HepG2 (cell line): ENCODE measurements at regions not wholly inside any gene's neighbourhood (a gene's known extent, or its start where the extent isn't known, plus 50 kb on each side); places are given as distances from the start of the nearest gene placed in this dataset.

Experiments used
- ATAC-seq: fragments of 200-7000 bp; cut with Tn5 transposase; 3 replicates; pipeline ENCODE4 v1.9.1; 2020; ENCODE audit warnings: mild to moderate bottlenecking, moderate library complexity
- BruUV-seq: library from RNA; stranded (reverse); fragments of 400-500 nt; replicated peaks from 2 replicates; lab custom pipeline; 2021; lab: Mats Ljungman, UMichigan
- CTCF ChIA-PET: fragments of 300-600 bp; formaldehyde crosslinking; extraction: SDS; loops from one replicate; lab custom pipeline; 2021; ENCODE audit warnings: low total read pairs, inconsistent platforms, low intra/inter-chr PET ratio; lab: Yijun Ruan, JAX
- POLR2A ChIA-PET: fragments of 350-600 bp; sonication (Branson Sonifier 250); formaldehyde crosslinking; loops from one replicate; lab custom pipeline; 2020; ENCODE audit warnings: antibody characterized with exemption, inconsistent platforms; lab: Yijun Ruan, JAX
- DNase-seq: peaks from one replicate; pipeline ENCODE4 v3.0.0-alpha.2; 2015; ENCODE audit warnings: low spot score
- FAIRE-seq: peaks from 3 replicates; lab custom pipeline; 2011; peaks lifted over from hg19 to GRCh38; lab: Jason Lieb, UNC
- H2AFZ ChIP-seq: one replicate; pipeline ENCODE4 v1.6.1; 2011; ENCODE audit warnings: low read length, inconsistent platforms
- H3K27ac ChIP-seq: fragments of 300-600 bp; 3 replicates; pipeline ENCODE4 v1.8.0; 2011; ENCODE audit warnings: mixed run types, mild to moderate bottlenecking, mixed read lengths, low read length, inconsistent platforms; ENCODE audit not compliant: insufficient read depth; ENCODE audit errors: extremely low read length
- H3K27me3 ChIP-seq, 2 experiments: fragments of 200-600 bp in 1 of 2; 2 replicates in 1 of 2; 3 replicates in 1 of 2; pipeline versions ENCODE4 v1.6.0 to v1.8.0; 2011; ENCODE audit warnings: low read length in 2 of 2, mild to moderate bottlenecking in 2 of 2, moderate library complexity in 2 of 2, inconsistent platforms in 1 of 2; ENCODE audit not compliant: insufficient read depth in 2 of 2, control insufficient read depth in 1 of 2
- H3K36me3 ChIP-seq, 2 experiments: fragments of 200-600 bp in 1 of 2; replicated peaks in 1 of 2; 2 replicates in 1 of 2; 3 replicates in 1 of 2; pipeline versions ENCODE4 v1.5.1 to v1.8.0; 2011; ENCODE audit warnings: low read length in 2 of 2, inconsistent platforms in 1 of 2; ENCODE audit not compliant: insufficient read depth in 2 of 2, control insufficient read depth in 1 of 2
- H3K4me1 ChIP-seq: 2 replicates; pipeline ENCODE4 v1.5.1; 2012; ENCODE audit warnings: low read length, inconsistent platforms; ENCODE audit not compliant: insufficient read depth
- H3K4me2 ChIP-seq: 2 replicates; pipeline ENCODE4 v1.6.0; 2011; ENCODE audit warnings: low read depth, low read length, inconsistent platforms
- H3K4me3 ChIP-seq, 3 experiments: fragments of 200-600 bp in 1 of 3; sonication (generic), shearing (Covaris generic) in 1 of 3; replicated peaks in 1 of 3; 2 replicates each; pipeline ENCODE4 v1.5.1; 2011 to 2016; ENCODE audit warnings: low read length in 3 of 3, inconsistent platforms in 2 of 3, low read depth in 2 of 3, mild to moderate bottlenecking in 2 of 3, control low read depth in 1 of 3, mixed read lengths in 1 of 3; ENCODE audit not compliant: insufficient read depth in 1 of 3
- H3K79me2 ChIP-seq: one replicate; pipeline ENCODE4 v1.6.1; 2011; ENCODE audit warnings: low read length, inconsistent platforms; ENCODE audit not compliant: insufficient read depth
- H3K9ac ChIP-seq: 2 replicates; pipeline ENCODE4 v1.6.0; 2011; ENCODE audit warnings: mild to moderate bottlenecking, low read depth, low read length, inconsistent platforms; ENCODE audit not compliant: insufficient read depth
- H3K9me3 ChIP-seq: 2 replicates; pipeline ENCODE4 v1.5.1; 2012; ENCODE audit warnings: mild to moderate bottlenecking, low read length
- H4K20me1 ChIP-seq: 2 replicates; pipeline ENCODE4 v1.6.0; 2011; ENCODE audit warnings: inconsistent platforms, mild to moderate bottlenecking, low read length, moderate library complexity; ENCODE audit not compliant: insufficient read depth
- DMAP1 ChIP-seq: IDR thresholded peaks from 2 replicates; pipeline ENCODE4 v1.6.1; 2016
- EP300 ChIP-seq, 3 experiments: sonication (generic) in 1 of 3; formaldehyde crosslinking in 1 of 3; IDR thresholded peaks; 2 replicates each; pipeline versions ENCODE4 v1.5.1 to v1.6.1; 2011 to 2020; ENCODE audit warnings: low read depth in 2 of 3, low read length in 2 of 3, borderline replicate concordance in 1 of 3, improper control_type of control experiment in 1 of 3, mild to moderate bottlenecking in 1 of 3, missing genetic modification reagents in 1 of 3, moderate library complexity in 1 of 3
- MIER2 ChIP-seq: IDR thresholded peaks from 2 replicates; pipeline ENCODE4 v1.6.1; 2016; ENCODE audit warnings: missing biosample characterization, missing genetic modification reagents
- NAIF1 ChIP-seq: sonication (generic); formaldehyde crosslinking; IDR thresholded peaks from 2 replicates; pipeline ENCODE4 v1.5.0; 2020; ENCODE audit warnings: mild to moderate bottlenecking, missing genetic modification reagents, borderline replicate concordance
- NFIB ChIP-seq: sonication (generic); formaldehyde crosslinking; IDR thresholded peaks from 2 replicates; pipeline ENCODE4 v1.9.0; 2021; ENCODE audit warnings: missing genetic modification reagents, mild to moderate bottlenecking, borderline replicate concordance
- NFYB ChIP-seq: sonication (generic); formaldehyde crosslinking; IDR thresholded peaks from 2 replicates; pipeline ENCODE4 v1.4.0; 2020; ENCODE audit warnings: missing genetic modification reagents
- PHB2 ChIP-seq: fragments of 450-650 bp; IDR thresholded peaks from 2 replicates; pipeline ENCODE4 v1.6.1; 2018; ENCODE audit not compliant: partially characterized antibody
- PLRG1 ChIP-seq: fragments of 450-650 bp; conservative IDR thresholded peaks from 2 replicates; pipeline ENCODE4 v1.6.1; 2016
- SKI ChIP-seq: fragments of 450-650 bp; IDR thresholded peaks from one replicate; pipeline ENCODE4 v1.6.1; 2018; ENCODE audit warnings: mild to moderate bottlenecking; ENCODE audit not compliant: partially characterized antibody
- TAF15 ChIP-seq: fragments of 200-400 bp; formaldehyde crosslinking; IDR thresholded peaks from one replicate; pipeline ENCODE4 v1.6.1; 2018; ENCODE audit warnings: mild to moderate bottlenecking, low read depth, low read length; ENCODE audit not compliant: poor library complexity, severe bottlenecking
- ZMYM2 ChIP-seq: sonication (generic); formaldehyde crosslinking; IDR thresholded peaks from 2 replicates; pipeline ENCODE4 v1.8.0; 2022; ENCODE audit warnings: mild to moderate bottlenecking, missing genetic modification reagents
- ZNF572 ChIP-seq: sonication (generic); formaldehyde crosslinking; IDR thresholded peaks from 2 replicates; pipeline ENCODE4 v1.5.1; 2020; ENCODE audit warnings: mild to moderate bottlenecking, missing genetic modification reagents
- WGBS: methylation state at CpG from one replicate; pipeline ENCODE4 v1.1.6; 2017; ENCODE audit warnings: low lambda C conversion rate; 5-methylcytosine and 5-hydroxymethylcytosine counted together
- in situ Hi-C: cut with HindIII; loops from 2 replicates; pipeline ENCODE4 v1.10.0; 2017; ENCODE audit warnings: low pct_unique_long_range_greater_than_20kb; ENCODE audit not compliant: extremely low pct_ligation_motif_present
- intact Hi-C: fragments of 100-400 bp; cut with micrococcal nuclease; formaldehyde crosslinking; loops from one replicate; pipeline ENCODE4 v1.10.0; 2022; ENCODE audit not compliant: unreplicated experiment
- TF ChIP-seq, protein P1 (sequence below): sonication (generic); formaldehyde crosslinking; IDR thresholded peaks from 2 replicates; pipeline ENCODE4 v1.8.1; 2023; ENCODE audit warnings: missing genetic modification reagents, mild to moderate bottlenecking, borderline replicate concordance

DNA sequence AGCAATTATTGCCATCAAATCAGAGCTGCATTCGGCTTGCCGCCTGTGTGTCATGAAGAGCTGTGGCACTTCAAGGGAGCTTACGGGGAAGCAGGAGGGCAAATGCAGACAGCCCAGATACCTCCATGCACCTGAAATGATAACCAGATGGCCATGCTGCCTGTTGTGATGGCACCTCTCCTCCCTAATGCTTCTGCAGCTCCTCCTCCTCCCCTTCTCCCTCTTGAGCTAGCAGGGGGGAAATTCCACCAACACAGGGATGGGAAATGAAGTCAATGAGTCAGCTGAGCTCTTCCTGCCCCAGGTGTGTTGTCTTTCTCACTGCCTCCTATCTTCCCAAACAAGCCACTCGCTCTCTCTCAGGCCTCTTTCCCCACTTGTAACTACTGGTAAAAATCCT, 565.0 kb downstream of the BCOR start:
- WGBS, result 14% methylated on average over 1 of the region's 4 CpGs
- H2AFZ ChIP-seq, result no peak overlapping the region
- ChIA-PET CTCF (no interaction called here), POLR2A (no interaction called here)
- no peak overlapping the region for H3K4me3 ChIP-seq
- TF ChIP-seq TAF15 (no peak), PHB2 (no peak), MIER2 (no peak), SKI (no peak), DMAP1 (CRISPR knock-in tag) (no peak), NFIB (no peak), ZNF572 (no peak), ZMYM2 (no peak), EP300 (IDR thresholded peaks at IDR 0.05; ENCODE audit: low read depth in 2 of 2, low read length in 2 of 2) (no peak), EP300 (CRISPR knock-in tag; IDR thresholded peaks at IDR 0.05; ENCODE audit: borderline replicate concordance) (no peak), NAIF1 (CRISPR knock-in tag) (no peak), PLRG1 (no peak), NFYB (CRISPR knock-in tag) (no peak)
- TF ChIP-seq, protein P1, sequence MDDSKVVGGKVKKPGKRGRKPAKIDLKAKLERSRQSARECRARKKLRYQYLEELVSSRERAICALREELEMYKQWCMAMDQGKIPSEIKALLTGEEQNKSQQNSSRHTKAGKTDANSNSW (CRISPR knock-in tag), result no peak
- TF ChIP-seq, all 625 proteins: peak for 0
- intact Hi-C loops, result no loop called here
- Histone ChIP-seq H3K4me1 (no peaks in the 10 kb centered on the region), H3K9me3 (no peaks in the 10 kb centered on the region), H3K79me2 (no peaks in the 10 kb centered on the region), H4K20me1 (no peaks in the 10 kb centered on the region), H3K4me2 (no peak overlapping the region), H3K9ac (no peak overlapping the region), H3K27ac (no peak overlapping the region), H3K27me3 (no peaks in the 10 kb centered on the region), H3K36me3 (no peaks in the 10 kb centered on the region)
- ATAC-seq (no peak), FAIRE-seq (no peak), DNase-seq (no peak)
- in situ Hi-C loops, result no loop called here
- BruUV-seq, result no TSS peak
